ENCODE measurements at regions not wholly inside any gene's neighbourhood (a gene's known extent, or its start where the extent isn't known, plus 50 kb on each side); places are given as distances from the start of the nearest gene placed in this dataset.
"Not testable (repeated sequence)": the region's sequence is repeated elsewhere in the genome, so short reads cannot be mapped to it uniquely, and the experiment has no call there.

DNA sequence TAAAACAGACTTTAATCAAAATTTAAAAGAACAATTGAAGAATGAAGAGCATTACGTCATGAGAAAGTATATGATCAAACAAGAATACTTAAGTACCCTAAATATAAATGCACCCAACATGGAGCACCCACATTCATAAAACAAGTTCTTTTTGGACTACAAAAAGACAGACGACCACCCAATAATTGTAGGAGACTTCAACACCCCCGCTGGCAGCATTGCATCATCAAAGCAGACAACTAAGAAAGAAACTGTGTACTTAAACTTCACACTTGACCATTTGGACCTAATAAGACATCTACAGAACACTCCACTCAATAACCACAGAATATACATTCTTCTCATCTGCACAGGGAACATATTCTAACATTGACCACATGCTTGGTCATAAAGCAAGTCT is 291.7 kb upstream of the ZNF322 start:
- DNase-seq (ENCODE audit: low read depth in 2 of 3, low spot score in 2 of 3): not testable (repeated sequence)

DNA sequence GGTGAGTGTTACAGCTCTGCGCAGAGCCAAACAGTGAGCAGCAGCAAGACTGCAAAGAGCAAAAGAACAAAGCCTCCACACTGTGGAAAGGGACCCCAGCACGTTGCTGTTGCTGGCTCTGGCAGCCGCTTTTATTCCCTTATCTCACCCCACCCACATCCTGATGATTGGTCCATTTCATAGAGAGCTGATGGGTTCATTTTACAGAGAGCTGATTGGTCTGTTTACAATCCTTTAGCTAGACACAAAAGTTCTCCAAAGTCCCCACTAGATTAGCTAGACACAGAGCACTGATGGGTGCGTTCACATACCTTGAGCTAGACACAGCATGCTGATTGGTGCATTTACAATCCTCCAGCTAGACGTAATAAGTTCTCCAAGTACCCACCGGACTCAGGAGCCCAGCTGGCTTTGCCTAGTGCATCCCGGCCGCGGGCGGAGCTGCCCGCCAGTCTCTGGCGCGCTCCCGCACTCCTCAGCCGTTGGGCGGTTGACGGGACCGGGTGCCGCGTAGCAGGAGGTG is 291.4 kb upstream of the PRSS16 start:
- peak; percentile 21 to 79 (median 53) for DNase-seq (ENCODE audit: low read depth in 2 of 3, low spot score in 2 of 3)

DNA sequence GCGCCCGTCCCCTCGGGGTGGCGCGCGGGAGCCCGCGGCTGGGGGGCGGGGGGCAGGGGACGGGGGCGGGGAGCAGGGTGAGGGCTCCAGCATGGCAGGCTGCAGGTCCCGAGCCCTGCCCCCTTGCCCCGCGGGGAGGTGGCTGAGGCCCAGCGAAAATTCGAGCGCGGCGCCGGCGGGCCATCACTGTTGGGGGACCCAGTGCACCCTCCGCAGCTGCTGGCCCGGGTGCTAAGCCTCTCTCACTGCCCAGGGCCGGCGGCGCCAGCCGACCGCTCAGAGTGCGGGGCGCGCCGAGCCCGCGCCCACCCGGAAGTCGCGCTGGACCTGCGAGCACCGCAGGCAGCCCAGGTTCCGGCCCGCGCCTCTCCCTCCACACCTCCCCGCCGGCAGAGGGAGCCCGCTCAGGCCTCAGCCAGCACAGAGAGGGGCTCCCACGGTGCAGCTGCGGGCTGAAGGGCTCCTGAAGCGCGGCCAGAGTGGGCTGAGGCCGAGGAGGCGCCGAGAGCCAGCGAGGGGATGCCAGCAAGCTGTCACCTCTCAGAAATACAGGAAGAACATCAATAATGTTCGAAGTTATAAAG is 290.8 kb upstream of the PRSS16 start:
- DNase-seq (ENCODE audit: low read depth in 2 of 3, low spot score in 2 of 3): peak; percentile 18 to 78 (median 76)

DNA sequence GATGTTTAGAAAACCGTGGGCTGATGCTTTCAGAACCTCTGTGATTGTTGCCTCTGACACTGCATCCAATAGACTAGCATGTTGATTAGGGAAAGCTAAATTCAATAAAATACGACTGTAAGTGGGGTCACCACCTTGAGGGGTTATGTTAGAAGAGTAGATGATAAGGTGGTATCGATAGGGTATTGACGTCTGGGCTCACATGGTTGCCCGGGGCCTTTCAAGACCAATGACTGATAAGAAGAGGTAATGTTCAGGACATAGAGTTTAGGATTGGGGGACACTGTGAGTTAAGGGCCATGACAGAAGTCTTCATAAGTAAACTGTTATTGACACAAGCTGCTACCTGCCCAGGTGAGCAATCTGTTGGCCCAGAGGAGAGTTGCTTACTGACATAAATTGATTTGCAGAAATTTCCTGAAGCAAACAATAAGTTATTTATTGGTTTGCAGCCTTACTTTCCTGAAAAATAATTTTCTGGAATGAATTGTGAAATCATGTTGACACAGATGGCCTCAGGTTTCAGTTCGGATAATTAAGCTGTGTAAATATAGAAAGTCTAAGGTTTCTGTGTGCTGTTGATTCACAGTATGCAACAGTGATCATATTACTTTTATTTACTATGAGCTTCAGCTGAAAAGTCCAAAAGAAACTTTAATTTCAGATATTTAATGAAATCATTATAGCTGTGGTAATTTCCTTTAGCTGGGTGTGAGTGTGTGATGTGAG is 289.9 kb upstream of the PRSS16 start:
- peak in 2 of 3 donors; percentile 0 for DNase-seq (ENCODE audit: low read depth in 2 of 3, low spot score in 2 of 3)

DNA sequence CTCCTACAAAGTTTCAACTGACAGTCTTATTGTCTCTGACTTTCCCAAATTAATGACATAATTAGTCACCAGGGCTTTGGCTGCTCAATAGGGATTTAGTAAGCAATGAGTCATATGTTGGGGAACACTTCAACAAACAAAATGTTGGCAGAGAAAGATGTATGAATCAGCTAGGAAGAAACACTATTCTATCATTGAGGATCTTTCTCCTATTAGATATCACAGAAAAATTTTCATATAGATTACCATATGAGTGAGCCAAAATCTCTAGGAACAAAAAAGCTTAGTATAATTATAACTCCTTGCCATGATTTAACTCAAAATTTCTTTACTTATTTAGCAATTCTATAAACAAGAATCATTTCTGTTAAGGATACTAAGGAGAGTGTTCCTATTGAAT is 286.3 kb upstream of the PRSS16 start:
- not testable (repeated sequence) for DNase-seq (ENCODE audit: low read depth in 2 of 3, low spot score in 2 of 3)

DNA sequence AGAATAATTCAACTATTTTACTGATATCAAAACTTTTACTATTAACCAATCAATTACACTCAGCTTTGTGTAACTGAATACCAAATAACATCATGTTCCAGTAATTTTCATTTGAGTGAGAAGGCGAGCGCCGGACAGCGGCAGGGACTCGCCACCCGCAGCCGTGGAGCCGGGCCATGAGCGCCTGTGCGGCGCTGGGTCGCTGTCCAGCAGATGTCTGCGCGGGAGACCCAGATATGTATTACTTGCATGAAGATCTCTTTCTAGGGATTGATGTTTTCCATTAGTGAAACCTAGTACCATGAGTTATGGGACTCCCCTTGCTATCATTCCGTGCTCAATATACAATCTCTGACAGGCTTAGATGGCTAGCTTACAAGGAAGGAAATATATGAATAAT is 245.1 kb upstream of the PRSS16 start:
- DNase-seq (ENCODE audit: low read depth in 2 of 3, low spot score in 2 of 3): no peak

DNA sequence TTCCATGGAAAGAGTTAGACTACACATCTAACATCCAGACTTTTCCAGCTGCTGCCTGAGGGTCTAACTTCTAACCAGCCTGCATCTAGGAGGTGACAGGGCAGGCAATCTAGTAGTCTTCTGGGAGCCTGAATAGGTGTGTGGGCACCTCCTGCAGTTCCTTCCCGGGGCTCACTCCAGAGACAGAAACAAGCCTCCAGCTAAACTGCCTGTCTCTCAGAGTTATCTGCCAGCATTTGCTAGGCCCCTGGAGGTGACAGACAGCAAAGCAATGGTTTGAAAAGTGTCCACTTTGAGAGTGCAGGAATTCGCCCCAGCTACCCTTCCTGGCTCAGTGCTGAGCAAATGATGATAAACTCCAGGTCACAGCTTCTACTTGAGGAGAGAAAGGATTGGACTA is 240.5 kb upstream of the PRSS16 start:
- no peak for DNase-seq (ENCODE audit: low read depth in 2 of 3, low spot score in 2 of 3)

DNA sequence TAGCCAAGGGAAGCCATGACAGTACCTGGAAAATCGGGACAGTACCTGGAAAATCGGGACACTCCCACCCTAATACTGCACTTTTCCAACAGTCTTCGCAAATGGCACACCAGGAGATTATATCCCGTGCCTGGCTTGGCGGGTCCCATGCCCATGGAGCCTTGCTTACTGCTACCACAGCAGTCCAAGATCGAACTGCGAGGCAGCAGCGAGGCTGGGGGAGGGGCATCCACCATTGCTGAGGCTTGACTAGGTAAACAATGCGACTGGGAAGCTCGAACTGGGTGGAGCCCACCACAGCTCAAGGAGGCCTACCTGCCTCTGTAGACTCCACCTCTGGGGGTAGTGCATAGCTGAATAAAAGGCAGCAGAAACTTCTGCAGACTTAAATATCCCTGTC is 238.9 kb upstream of the PRSS16 start:
- not testable (repeated sequence) for DNase-seq (ENCODE audit: low read depth in 2 of 3, low spot score in 2 of 3)

DNA sequence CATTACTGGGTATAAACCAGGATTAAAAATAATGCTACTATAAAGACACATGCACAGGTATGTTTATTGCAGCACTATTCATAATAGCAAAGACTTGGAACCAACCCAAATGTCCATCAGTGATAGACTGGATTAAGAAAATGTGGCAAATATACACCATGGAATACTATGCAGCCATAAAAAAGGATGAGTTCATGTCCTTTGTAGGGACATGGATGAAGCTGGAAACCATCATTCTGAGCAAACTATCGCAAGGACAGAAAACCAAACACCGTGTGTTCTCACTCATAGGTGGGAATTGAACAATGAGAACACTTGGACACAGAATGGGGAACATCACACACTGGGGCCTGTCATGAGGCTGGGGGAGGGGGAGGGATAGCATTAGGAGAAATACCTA is 233.4 kb upstream of the PRSS16 start:
- not testable (repeated sequence) for DNase-seq (ENCODE audit: low read depth in 2 of 3, low spot score in 2 of 3)

DNA sequence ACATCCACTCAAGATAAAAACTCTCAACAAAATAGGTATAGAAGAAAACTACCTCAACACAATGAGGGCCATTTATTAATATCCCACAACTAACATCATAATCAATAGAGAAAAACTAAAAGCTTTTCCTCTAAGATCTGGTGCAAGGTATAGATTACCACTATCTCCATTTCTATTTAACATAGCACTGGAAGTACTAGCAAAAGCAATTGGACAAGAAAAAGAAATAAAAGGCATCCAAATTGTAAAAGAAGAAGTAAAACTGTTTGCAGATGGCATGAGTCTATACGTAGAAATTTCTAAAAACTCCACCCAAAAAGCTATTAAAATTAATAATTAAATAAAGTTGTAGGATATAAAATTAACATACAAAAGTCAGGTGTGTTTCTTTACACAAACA is 230.8 kb upstream of the PRSS16 start:
- DNase-seq (ENCODE audit: low read depth in 2 of 3, low spot score in 2 of 3): no peak

DNA sequence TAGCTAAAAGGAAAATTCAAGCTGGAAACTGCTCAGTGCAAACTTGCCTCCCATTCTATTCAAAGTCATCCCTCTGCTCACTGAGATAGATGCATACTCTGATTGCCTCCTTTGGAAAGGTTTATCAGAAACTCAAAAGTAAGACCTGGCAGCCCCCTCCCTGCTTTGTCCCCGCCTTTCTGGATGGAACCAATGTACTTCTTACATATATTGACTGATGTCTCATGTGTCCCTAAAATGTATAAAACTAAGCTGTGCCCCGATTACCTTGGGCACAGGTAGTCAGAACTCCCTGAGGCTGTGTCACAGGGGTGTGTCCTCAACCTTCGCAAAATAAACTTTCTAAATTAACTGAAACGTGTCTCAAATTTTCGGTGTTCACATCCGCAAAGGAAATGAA is 229.1 kb upstream of the PRSS16 start:
- DNase-seq (ENCODE audit: low read depth in 2 of 3, low spot score in 2 of 3): not testable (repeated sequence)

DNA sequence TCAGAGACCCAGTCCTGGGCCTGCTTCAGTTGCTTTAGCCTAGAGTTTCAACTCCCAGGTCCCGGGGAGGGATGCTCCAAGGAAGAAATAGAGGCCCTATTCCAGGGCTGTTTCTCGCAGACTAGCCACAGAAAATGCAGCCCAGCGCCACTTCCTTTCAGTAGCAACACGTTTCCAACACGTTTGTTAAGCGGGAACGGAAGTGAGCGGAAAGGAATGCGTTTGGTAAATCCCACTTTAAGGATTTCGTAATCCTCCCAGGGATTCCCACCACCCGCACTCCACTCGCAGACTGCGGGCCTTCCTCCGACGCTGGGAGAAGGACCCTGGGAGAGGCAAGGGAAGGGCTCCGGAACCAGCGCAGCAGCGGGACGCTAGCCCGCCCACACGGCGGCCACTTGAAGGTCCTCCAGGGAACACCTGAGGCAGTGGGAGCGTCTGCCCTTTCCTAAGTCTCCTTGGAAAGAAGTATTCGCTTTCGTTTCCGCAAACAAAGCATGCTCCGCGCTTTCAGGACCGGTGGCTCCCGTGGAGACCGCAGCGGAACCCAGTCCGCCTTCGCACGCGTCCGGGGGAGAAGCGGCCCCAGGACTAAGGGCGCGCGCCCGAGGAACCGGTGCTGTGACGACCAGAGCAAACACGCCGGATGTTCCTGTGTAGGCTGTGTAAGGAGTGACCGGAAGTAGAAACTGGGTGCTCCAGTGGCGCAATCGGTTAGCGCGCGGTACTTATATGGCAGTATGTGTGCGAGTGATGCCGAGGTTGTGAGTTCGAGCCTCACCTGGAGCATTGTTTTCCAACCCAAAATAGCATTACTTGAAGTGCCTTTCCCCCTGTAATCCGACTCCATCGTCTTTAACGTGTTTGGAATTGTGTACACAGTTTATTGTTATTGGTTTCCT is 227.6 kb upstream of the PRSS16 start:
- DNase-seq (ENCODE audit: low read depth in 2 of 3, low spot score in 2 of 3): peak in 2 of 3 donors; percentile 72

DNA sequence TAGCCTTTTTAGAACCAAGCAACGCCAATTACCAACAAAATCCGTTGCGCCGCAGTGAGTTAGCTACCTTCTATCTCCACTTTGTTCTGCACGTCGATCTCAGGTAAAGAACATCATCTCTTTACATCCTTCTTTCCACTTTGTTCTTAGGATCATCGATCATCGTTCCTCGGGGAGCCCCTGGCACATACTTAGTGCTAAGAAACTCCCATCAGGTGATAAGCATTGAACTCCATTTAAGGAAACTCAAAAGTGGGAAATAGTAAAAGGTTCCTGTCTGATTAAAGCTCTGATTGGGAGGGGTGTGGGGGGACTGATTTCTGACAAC is 227.0 kb upstream of the PRSS16 start:
- no peak for DNase-seq (ENCODE audit: low read depth in 2 of 3, low spot score in 2 of 3)

DNA sequence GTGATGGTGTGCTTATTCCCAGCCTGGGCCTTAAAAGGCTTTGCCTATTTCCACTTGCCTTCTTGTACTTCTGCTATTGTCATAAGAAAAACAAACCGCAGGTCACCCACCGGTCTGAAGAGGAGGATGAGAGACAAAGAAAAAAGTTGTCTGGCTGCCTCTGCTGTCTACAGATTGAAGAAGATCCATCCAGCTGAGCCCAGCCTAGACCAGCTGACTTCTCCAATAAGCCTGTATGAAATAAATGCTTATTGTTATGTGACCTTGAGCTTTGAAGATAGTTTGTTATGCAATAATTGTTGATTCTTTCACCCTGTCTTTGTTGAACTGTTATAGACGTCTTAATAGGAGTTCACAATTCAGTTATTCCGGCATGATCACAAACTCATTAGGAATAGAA is 223.8 kb upstream of the PRSS16 start:
- no peak for DNase-seq (ENCODE audit: low read depth in 2 of 3, low spot score in 2 of 3)

DNA sequence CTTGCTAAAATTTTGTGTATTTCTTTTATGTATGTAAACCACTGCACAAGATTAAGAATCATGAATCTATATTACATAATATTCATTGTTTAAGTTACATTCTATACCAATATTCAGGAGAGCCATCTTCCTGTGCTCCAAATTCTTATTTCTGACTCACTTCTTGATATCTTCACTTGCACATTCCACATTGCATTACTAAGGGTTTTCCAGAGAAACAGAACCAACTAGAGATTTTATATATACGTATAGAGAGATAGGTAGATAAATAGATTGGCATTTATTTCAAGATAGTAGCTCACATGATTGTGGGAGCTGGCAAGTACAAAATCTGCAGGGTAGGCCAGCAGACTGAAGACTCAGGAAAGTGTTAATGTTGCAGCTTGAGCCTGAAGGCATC is 222.2 kb upstream of the PRSS16 start:
- DNase-seq (ENCODE audit: low read depth in 2 of 3, low spot score in 2 of 3): no peak

DNA sequence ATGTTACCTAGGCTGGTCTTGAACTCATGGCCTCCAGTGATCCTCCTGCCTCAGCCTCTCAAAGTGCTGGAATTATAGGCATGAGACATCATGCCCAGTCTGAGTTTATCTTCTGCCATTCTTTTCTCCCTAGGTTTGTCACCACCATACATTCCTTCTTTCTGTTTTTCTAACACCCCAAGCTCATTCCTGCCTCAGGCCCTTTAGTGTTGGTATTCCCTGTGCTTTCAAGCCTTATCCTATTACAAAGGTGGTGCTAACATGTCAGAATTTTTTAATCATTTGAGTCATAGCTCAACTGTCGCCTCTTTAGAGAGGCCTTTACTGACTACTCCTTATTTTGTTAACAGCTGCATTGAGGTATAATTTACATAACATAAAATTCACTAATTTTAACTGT is 221.1 kb upstream of the PRSS16 start:
- no peak for DNase-seq (ENCODE audit: low read depth in 2 of 3, low spot score in 2 of 3)

DNA sequence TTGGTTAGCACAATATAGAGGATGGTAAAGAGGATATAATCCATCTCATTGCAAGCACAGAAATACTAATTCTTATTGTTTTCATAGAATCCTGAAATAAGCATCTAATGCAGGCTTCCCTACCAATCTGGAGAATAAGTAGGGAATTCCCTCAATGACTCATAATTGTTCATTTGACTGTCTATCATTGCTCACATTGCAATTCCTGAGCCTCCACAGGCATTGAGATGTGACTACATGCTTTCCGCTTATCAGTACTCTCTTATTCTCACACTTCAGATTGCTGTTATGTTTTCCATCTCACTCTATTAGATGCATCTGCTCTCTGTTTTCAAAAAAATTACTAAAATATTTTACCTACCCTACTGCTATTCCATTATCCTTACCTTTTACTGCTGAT is 216.2 kb upstream of the PRSS16 start:
- DNase-seq (ENCODE audit: low read depth in 2 of 3, low spot score in 2 of 3): no peak

DNA sequence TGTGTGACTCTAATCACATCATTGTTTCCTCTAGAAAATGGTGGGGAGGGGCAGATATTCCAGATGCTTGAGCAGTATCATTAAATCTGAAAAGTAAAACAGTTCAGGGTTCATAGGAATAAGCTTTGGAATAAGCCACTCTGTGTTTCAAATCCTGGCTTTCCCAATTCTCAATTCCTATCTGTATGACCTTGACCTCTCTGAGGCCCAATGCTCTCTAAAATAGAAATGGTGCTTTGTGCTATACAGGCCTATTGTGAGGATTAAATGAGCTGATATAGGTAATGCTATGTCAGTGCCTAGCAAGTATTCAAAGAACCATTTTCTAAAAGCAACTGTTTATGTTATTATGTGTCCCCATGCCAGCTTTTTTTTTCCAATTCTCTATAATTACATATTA is 209.0 kb upstream of the PRSS16 start:
- DNase-seq (ENCODE audit: low read depth in 2 of 3, low spot score in 2 of 3): no peak

DNA sequence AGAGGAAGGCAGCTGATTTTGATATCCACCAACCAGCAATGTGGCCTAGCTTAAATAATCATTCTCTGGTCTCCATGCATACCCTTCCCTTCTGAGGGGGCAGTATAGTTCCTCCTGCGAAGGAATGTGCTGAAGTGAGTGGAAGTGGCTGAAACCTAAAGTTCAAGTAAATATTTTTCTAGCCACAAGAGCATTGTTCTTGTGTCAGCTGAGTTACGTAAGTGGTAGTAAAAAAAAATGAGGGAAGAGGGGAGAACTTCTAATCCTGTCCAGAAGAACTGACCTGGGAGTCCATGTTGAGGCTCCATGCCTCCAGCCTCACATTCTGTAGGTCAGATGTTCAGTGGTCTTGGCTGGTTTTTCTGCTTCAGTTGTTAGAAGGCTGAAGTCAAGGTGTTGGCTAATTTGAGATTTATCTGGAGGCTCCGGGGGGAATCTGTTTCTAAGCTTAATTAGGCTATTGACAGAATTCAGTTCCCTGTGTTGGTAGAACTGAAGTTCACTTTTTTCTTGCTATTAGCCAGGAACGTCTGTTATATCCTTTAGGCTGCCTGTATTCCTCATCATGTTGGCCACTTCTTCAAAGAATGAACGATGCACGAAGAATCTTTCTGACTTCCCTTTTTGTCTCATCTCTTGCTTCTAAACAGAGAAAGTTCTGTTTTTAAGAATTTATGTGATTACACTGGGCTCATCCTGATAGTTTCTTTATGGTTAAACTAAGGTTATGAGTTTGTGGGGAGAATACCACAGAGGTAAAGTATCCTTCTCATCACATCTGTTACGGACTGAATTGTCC is 207.1 kb upstream of the PRSS16 start:
- DNase-seq (ENCODE audit: low read depth in 2 of 3, low spot score in 2 of 3): no peak

DNA sequence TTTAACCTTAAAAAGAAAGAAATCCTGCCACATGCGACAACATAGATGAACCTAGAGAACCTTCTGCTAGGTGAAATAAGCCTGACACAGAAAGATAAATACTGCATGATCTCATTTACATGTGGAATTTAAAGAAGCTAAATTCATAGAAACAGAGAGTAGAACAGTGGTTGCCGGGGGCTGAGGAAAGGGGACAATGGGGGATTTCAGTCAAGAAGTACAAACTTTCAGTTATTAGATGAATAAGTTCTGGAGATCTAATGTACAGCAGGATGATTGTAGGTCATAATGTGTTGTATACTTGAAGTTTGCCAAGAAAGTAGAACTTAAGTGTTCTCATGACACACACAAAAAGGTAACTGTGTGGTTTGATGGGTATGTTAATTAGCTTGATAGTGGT is 204.3 kb upstream of the PRSS16 start:
- DNase-seq (ENCODE audit: low read depth in 2 of 3, low spot score in 2 of 3): no peak

DNA sequence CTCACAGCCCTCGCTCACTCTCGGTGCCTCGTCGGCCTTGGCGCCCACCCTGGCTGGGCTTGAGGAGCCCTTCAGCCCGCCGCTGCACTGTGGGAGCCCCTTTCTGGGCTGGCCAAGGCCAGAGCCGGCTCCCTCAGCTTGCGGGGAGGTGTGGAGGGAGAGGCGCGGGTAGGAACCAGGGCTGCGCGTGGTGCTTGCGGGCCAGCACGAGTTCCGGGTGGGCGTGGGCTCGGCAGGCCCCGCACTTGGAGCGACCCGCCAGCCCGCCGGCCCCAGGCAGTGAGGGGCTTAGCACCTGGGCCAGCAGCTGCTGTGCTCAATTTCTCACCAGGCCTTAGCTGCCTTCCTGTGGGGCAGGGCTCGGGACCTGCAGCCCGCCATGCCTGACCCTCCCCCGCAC is 202.4 kb upstream of the PRSS16 start:
- not testable (repeated sequence) for DNase-seq (ENCODE audit: low read depth in 2 of 3, low spot score in 2 of 3)
